ENCODE measurements at regions not wholly inside any gene's neighbourhood (a gene's known extent, or its start where the extent isn't known, plus 50 kb on each side); places are given as distances from the start of the nearest gene placed in this dataset.

GRCh38 chr10:113360870-113361269 is 192.0 kb upstream of the HABP2 start:
- TF ChIP-seq EZH2 (optimal IDR thresholded peaks at IDR 0.05; ENCODE audit: low read depth, low read length): no peak
- TF ChIP-seq, protein P1, sequence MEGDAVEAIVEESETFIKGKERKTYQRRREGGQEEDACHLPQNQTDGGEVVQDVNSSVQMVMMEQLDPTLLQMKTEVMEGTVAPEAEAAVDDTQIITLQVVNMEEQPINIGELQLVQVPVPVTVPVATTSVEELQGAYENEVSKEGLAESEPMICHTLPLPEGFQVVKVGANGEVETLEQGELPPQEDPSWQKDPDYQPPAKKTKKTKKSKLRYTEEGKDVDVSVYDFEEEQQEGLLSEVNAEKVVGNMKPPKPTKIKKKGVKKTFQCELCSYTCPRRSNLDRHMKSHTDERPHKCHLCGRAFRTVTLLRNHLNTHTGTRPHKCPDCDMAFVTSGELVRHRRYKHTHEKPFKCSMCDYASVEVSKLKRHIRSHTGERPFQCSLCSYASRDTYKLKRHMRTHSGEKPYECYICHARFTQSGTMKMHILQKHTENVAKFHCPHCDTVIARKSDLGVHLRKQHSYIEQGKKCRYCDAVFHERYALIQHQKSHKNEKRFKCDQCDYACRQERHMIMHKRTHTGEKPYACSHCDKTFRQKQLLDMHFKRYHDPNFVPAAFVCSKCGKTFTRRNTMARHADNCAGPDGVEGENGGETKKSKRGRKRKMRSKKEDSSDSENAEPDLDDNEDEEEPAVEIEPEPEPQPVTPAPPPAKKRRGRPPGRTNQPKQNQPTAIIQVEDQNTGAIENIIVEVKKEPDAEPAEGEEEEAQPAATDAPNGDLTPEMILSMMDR (IDR thresholded peaks at IDR 0.05; ENCODE audit: low read length): no peak

All from MM.1S (cell line).